Testis (tissue), 2 donors: ENCODE measurements at regions not wholly inside any gene's neighbourhood (a gene's known extent, or its start where the extent isn't known, plus 50 kb on each side); places are given as distances from the start of the nearest gene placed in this dataset.

Experiments used
- DNase-seq: peaks from one replicate; pipeline ENCODE4 v3.0.0-alpha.2; 2019
- H3K27ac ChIP-seq, 2 donors: fragments of 200-600 bp; sonication (generic); one replicate each; pipeline ENCODE4 v1.5.1; 2019
- H3K27me3 ChIP-seq: fragments of 200-600 bp; sonication (generic); one replicate; pipeline ENCODE4 v1.5.1; 2019
- H3K36me3 ChIP-seq: fragments of 200-600 bp; sonication (generic); one replicate; pipeline ENCODE4 v1.5.1; 2017; ENCODE audit warnings: low read depth; ENCODE audit errors: missing control alignments
- H3K4me1 ChIP-seq: fragments of 200-600 bp; sonication (generic); one replicate; pipeline ENCODE4 v1.5.1; 2019
- H3K4me3 ChIP-seq, 2 donors: fragments of 200-600 bp; sonication (generic); one replicate each; pipeline ENCODE4 v1.5.1; 2017 to 2019
- H3K9me3 ChIP-seq: fragments of 200-600 bp; sonication (generic); one replicate; pipeline ENCODE4 v1.5.1; 2017
- CTCF ChIP-seq, 3 experiments: fragments of 450-650 bp in 2 of 3; fragments of 200-600 bp in 1 of 3; sonication (generic) in 1 of 3; IDR thresholded peaks; one replicate each; pipeline ENCODE4 v1.5.1; 2016 to 2019; ENCODE audit warnings: antibody characterized with exemption in 3 of 3, mild to moderate bottlenecking in 2 of 3, moderate library complexity in 1 of 3
- POLR2A ChIP-seq: fragments of 450-650 bp; IDR thresholded peaks from one replicate; pipeline ENCODE4 v1.6.1; 2017; ENCODE audit warnings: antibody characterized with exemption, mild to moderate bottlenecking, moderate library complexity
- WGBS, 2 donors: methylation state at CpG; one replicate each; pipeline ENCODE4 v1.1.5; 2018; 5-methylcytosine and 5-hydroxymethylcytosine counted together
- intact Hi-C: fragments of 100-400 bp; cut with DNase I; formaldehyde crosslinking; loops from one replicate; pipeline ENCODE4 v1.15.1; 2023; ENCODE audit warnings: low total_unique reads

- Histone ChIP-seq H3K27ac (no peak overlapping the region), H3K27me3 (no peaks in the 10 kb centered on the region), H3K36me3 (no peaks in the 10 kb centered on the region), H3K9me3 (no peaks in the 10 kb centered on the region), H3K4me3 (no peak overlapping the region), H3K4me1 (peaks cover 3% of the 10 kb centered on the region)
- intact Hi-C loops, result no loop called here
- WGBS, 2 donors, result 74 to 81% methylated on average over 1 of the region's 1 CpG
- DNase-seq, result no peak
- no peak for TF ChIP-seq CTCF (IDR thresholded peaks at IDR 0.05)
- TF ChIP-seq POLR2A, result no peak
These were observed 513.7 kb upstream of the WWC1 start for GRCh38 chr5:167777746-167778145.

GRCh38 chr5:167778228-167778627 lies 513.2 kb upstream of the WWC1 start:
- WGBS, 2 donors, result 92 to 94% methylated on average over 2 of the region's 2 CpGs
- no peak overlapping the region for H3K4me3 ChIP-seq
- intact Hi-C loops, result no loop called here
- peaks cover 3% of the 10 kb centered on the region for H3K4me1 ChIP-seq
- no peaks in the 10 kb centered on the region for H3K27me3 ChIP-seq
- no peak overlapping the region for H3K27ac ChIP-seq
- TF ChIP-seq CTCF (IDR thresholded peaks at IDR 0.05), result no peak
- DNase-seq, result no peak
- no peaks in the 10 kb centered on the region for H3K36me3 ChIP-seq
- H3K9me3 ChIP-seq, result no peaks in the 10 kb centered on the region

DNA sequence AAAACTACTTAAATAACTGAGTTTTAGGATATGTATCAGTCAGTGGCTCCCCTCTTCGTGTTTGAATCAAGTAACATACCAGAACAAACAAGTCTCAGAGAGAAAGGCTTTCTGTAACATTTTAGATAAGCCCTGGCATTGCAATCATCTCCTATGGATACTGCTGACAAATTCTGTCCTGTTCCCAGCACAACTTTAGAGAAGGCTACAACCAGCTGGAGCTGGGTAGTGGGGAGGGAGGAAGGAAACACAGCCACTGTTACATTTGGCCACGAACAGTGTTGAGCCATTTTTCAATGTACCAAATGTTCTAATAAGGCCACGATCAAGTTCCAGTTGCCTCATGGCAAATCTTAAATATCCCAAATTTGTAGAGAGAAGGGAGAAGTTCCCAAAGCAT lies 511.8 kb upstream of the WWC1 start:
- Histone ChIP-seq H3K9me3 (no peaks in the 10 kb centered on the region), H3K27ac (no peak overlapping the region), H3K4me1 (peaks cover 3% of the 10 kb centered on the region), H3K36me3 (no peaks in the 10 kb centered on the region), H3K4me3 (no peak overlapping the region), H3K27me3 (no peaks in the 10 kb centered on the region)
- intact Hi-C loops, result no loop called here
- DNase-seq, result peak; percentile 18
- TF ChIP-seq CTCF (IDR thresholded peaks at IDR 0.05), result no peak
- 33 to 62% methylated on average over 3 of the region's 3 CpGs for WGBS, 2 donors

- H3K27me3 ChIP-seq, result no peaks in the 10 kb centered on the region
- intact Hi-C loops, result no loop called here
- no peak overlapping the region for H3K27ac ChIP-seq
- no peak overlapping the region for H3K4me3 ChIP-seq
- no peaks in the 10 kb centered on the region for H3K9me3 ChIP-seq
- no peaks in the 10 kb centered on the region for H3K36me3 ChIP-seq
- H3K4me1 ChIP-seq, result peaks cover 3% of the 10 kb centered on the region
- DNase-seq, result no peak
- WGBS, 2 donors, result 76 to 81% methylated on average over 6 of the region's 6 CpGs
- no peak for TF ChIP-seq CTCF (IDR thresholded peaks at IDR 0.05)
- no peak for TF ChIP-seq POLR2A
These were observed 511.3 kb upstream of the WWC1 start for GRCh38 chr5:167780177-167780576.

DNA sequence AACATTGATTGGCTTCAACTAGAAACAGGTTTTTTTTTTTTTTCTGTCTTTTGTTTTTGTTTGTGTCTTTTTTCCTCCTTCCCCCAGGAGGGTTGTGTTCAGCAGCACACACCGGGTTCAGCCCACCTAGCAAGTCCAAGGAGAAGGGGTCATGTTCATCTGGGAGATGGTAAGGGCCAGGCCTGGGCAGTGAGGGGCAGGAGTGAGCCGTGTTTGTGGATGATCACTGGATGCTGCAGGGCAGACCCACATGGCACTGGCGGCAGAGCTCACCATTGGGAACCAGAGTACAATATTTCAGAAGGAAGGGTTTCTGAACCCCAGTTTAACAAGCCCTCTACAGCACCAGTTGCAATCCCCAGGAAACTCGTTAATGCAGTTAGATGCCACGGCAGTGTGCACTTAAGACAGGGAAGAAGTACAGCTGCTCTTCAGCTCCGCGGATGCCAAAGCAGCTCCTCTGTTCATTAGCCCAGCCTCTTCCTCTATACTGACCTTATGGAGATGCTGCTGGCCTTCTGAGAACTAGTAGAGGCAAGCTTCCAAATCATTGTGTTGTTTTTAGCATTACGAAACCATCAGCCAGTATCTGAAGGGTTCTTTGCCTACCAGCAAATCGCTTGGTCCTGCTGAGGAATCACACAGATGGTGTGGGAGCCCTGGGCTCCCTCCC lies 508.2 kb upstream of the WWC1 start:
- WGBS, 2 donors, result 41 to 69% methylated on average over 9 of the region's 9 CpGs
- no peak for TF ChIP-seq CTCF (IDR thresholded peaks at IDR 0.05)
- no peak for TF ChIP-seq POLR2A
- intact Hi-C loops, result no loop called here
- no peaks in the 10 kb centered on the region for H3K9me3 ChIP-seq
- H3K4me1 ChIP-seq, result peaks cover 3% of the 10 kb centered on the region
- H3K27me3 ChIP-seq, result no peaks in the 10 kb centered on the region
- H3K4me3 ChIP-seq, result no peak overlapping the region
- DNase-seq, result peak; percentile 24
- H3K36me3 ChIP-seq, result no peaks in the 10 kb centered on the region
- no peak overlapping the region for H3K27ac ChIP-seq
